ENCODE measurements at regions not wholly inside any gene's neighbourhood (a gene's known extent, or its start where the extent isn't known, plus 50 kb on each side); places are given as distances from the start of the nearest gene placed in this dataset.

GRCh38 chr2:128472789-128473174 lies 154.1 kb upstream of the HS6ST1 start:
- no peak for DNase-seq (ENCODE audit: low read depth in 2 of 2)

GRCh38 chr2:128473175-128474035 lies 154.7 kb upstream of the HS6ST1 start:
- peak in 1 of 2 donors; percentile 16 for DNase-seq (ENCODE audit: low read depth in 2 of 2)

- no peak for DNase-seq (ENCODE audit: low read depth in 2 of 2)
Measured at GRCh38 chr2:128474036-128474955, 155.6 kb upstream of the HS6ST1 start.

GRCh38 chr2:128474962-128475361 lies 156.3 kb upstream of the HS6ST1 start:
- DNase-seq (ENCODE audit: low read depth in 2 of 2), result no peak

GRCh38 chr2:128475427-128476211 lies 157.0 kb upstream of the HS6ST1 start:
- no peak for DNase-seq (ENCODE audit: low read depth in 2 of 2)

GRCh38 chr2:128477026-128477820 lies 158.6 kb upstream of the HS6ST1 start:
- DNase-seq (ENCODE audit: low read depth in 2 of 2), result no peak

- no peak for DNase-seq (ENCODE audit: low read depth in 2 of 2)
Measured at GRCh38 chr2:128477891-128478290, 159.2 kb upstream of the HS6ST1 start.

GRCh38 chr2:128485761-128486639 lies 167.3 kb upstream of the HS6ST1 start:
- DNase-seq (ENCODE audit: low read depth in 2 of 2), result no peak

GRCh38 chr2:128486640-128487375 lies 168.1 kb upstream of the HS6ST1 start:
- DNase-seq (ENCODE audit: low read depth in 2 of 2), result no peak

- DNase-seq (ENCODE audit: low read depth in 2 of 2), result no peak
Measured at GRCh38 chr2:128487650-128488387, 169.2 kb upstream of the HS6ST1 start.

- DNase-seq (ENCODE audit: low read depth in 2 of 2), result no peak
Measured at GRCh38 chr2:128488434-128488833, 169.8 kb upstream of the HS6ST1 start.

GRCh38 chr2:128489526-128490273 lies 171.0 kb upstream of the HS6ST1 start:
- DNase-seq (ENCODE audit: low read depth in 2 of 2), result no peak

GRCh38 chr2:128490321-128490720 lies 171.7 kb upstream of the HS6ST1 start:
- no peak for DNase-seq (ENCODE audit: low read depth in 2 of 2)

- no peak for DNase-seq (ENCODE audit: low read depth in 2 of 2)
Measured at GRCh38 chr2:128490881-128491691, 172.4 kb upstream of the HS6ST1 start.

GRCh38 chr2:128491692-128492244 lies 173.1 kb upstream of the HS6ST1 start:
- DNase-seq (ENCODE audit: low read depth in 2 of 2), result no peak

GRCh38 chr2:128492966-128493811 lies 174.5 kb upstream of the HS6ST1 start:
- no peak for DNase-seq (ENCODE audit: low read depth in 2 of 2)
